Stimulated activated CD8-positive, alpha-beta memory T cell treated with anti-CD3 and anti-CD28 coated beads, Interleukin-4, amount 100 ng/mL, for 4 hours (primary cell): ENCODE measurements at regions not wholly inside any gene's neighbourhood (a gene's known extent, or its start where the extent isn't known, plus 50 kb on each side); places are given as distances from the start of the nearest gene placed in this dataset.

Source experiments
- DNase-seq, 2 donors: peaks; one replicate each; pipeline ENCODE4 v3.0.0-alpha.2; 2020; ENCODE audit warnings: low read depth in 2 of 2, low spot score in 1 of 2

DNA sequence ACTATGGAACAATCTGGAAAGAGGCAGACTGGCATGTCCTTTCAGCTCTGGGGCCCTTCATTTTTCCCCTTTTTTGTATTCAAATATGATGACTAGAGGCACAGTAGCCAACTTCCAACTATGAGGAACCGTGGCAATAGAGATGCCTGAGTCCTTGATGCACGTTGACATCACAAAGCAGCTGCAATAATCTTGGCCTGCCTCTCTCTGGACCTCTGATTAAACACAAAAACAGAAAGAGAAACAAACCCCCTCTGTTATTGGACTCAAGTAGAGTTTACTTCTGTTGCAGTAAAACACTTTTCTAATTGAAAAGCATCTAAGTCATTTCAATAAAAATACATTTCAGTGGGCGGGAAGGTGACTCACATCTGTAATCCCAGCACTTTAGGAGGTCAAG, 122.2 kb upstream of the GRAMD2B start:
- DNase-seq, result no peak

DNA sequence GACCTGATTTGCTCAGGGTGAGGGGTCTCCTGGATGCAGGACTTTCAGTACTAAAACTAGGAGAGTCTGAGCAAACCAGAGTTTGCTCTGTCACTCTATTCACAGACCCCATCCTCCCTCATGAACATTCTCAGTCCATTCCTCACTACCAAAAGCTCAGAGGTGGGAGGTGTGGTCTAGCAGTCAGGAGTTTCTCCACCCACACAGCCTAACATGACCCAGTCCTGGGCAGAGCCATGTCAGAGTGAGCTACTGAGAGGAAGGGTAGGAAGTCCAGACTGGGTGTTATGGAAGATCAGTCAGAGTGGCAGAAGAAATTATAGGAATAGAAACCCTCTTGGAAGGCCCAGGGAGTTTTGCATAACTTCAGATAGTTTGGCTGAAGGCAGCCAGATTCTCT, 113.3 kb upstream of the GRAMD2B start:
- no peak for DNase-seq

DNA sequence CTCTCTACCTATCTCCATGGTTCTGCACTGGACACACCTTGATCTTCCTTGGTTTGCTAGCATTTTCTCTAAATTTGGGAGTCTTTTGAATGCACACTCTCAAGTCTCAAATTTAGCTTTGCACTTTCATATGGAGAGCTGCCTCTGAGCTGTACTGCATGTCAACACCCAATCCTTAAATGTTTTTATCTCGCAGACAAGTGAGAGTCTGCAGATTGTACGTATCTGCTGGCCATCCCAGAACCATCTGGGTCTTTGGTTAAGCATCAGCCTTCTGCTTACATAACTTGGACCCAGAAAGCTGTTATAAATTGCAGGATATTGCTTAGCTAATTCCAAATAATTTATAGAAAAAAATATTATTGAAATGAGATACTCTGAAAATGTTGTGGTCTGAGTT, 111.4 kb upstream of the GRAMD2B start:
- no peak for DNase-seq

DNA sequence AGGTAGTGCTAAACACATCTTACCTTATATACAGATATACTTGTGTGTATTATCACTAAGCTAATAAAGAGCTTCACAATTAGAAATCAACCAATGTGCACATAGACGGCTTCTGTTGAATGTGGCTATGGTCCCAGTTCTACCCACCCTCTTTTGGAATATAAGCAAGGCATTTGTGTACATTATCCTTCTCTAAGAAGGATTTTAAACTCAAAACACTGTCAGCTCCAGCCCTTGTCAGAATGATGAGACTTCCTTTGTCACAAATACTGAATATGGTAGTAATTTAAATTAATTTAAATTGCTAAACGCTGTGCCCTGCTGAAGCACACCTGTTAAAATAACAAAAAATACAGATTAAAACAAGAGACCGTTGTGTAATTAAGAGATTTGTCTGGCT, 107.9 kb upstream of the GRAMD2B start:
- no peak for DNase-seq

DNA sequence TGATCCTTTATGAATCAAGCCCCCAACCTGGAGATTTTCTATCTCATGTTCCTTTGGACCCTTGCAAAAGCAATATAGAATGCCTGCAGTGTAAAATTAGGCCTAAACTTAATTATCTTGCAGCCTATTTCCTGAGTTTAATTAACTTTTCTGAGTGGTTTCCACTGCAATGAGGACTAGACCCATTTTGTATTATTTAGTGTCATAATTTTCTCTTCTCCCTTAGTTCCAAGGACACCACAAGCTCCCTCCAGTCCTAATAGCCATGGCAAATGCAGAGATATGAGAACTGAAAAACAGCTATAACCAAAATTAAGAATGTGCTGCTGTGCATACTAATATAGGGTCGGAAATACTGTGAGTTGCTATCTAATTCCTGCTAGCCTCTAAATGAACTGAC, 90.9 kb upstream of the GRAMD2B start:
- DNase-seq, result no peak

DNA sequence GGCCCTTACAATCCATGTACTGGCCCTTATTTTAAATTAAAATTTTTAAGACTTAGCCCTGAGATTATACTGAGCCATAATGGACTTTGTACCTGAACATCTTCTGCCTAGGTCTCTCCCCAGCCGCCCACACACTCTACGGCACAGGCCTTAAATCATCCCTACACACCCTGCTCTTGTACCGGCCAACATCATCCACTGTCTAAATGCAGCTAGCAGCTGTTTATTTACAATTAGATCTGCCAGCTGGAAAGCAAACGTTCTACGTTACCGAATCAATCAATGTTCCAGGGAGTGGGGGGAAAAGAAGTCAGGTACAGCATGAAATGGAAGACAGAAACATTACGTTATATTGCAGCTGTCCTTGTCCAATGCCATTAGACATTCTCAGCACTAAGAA, 88.4 kb upstream of the GRAMD2B start:
- DNase-seq, result no peak

DNA sequence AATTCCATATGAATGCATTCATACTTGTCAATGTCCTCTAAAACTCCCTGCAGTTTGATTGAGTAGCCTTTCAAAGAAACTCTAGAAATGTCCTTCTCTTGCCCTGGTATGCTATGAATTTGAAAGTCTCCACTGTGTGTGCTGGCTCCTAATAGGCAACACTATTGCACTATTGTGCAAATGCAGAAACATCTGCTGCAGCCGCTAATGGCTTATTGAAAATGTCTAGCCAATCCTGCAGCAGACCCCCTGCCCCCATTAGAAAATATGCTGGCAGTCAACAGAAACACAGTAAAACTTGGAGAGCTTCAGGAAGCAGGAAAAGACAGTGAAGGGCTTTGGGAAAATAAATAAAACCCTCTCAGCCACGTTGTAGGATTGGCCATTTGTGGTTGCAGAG, 87.3 kb upstream of the GRAMD2B start:
- no peak for DNase-seq

DNA sequence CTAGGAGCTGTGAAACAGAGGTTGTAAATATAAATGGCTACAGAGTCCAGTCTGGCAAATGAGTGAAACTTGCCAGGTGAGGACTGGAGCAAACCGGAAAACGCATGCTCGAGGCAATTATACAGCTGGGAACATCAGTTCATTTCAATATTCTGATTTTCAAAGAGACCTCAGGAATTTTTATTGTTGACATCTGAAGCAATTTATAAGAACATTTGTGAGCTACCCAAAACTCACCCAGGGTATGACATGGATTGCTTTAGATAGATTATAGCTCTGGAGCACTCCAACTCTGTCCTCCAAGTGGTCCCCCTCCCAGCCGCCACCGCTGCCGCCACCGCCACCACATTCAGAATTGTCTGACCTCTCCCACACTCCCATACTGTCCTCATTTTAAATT, 84.6 kb upstream of the GRAMD2B start:
- no peak for DNase-seq

DNA sequence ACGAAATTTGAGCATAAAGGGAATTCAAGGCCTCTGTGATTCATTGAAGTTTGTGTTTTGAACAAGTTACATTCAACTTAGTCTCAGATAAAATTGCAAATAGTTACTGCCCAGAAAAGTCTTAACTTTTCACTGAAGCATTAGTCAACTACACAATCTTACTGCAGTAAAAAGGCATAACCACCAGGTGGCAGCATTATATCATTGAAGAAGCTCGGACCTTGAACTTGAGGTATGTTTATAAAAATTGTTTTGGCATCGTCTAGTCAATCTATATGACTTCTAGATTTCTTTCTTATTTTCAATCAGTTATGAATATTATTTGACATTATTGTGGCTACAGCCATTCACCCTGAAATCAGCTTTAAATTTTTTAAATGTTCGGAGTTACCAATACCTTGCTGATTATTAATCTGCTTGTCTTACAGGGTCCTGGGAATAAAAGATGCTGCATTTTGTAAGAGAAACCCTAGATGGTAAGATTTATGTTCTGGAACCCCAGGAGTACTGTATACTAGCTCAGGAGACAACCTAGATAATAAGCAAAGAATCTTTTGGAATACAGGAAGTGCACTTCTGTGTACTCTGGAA, 83.9 kb upstream of the GRAMD2B start:
- peak in 1 of 2 donors; percentile 20 for DNase-seq

DNA sequence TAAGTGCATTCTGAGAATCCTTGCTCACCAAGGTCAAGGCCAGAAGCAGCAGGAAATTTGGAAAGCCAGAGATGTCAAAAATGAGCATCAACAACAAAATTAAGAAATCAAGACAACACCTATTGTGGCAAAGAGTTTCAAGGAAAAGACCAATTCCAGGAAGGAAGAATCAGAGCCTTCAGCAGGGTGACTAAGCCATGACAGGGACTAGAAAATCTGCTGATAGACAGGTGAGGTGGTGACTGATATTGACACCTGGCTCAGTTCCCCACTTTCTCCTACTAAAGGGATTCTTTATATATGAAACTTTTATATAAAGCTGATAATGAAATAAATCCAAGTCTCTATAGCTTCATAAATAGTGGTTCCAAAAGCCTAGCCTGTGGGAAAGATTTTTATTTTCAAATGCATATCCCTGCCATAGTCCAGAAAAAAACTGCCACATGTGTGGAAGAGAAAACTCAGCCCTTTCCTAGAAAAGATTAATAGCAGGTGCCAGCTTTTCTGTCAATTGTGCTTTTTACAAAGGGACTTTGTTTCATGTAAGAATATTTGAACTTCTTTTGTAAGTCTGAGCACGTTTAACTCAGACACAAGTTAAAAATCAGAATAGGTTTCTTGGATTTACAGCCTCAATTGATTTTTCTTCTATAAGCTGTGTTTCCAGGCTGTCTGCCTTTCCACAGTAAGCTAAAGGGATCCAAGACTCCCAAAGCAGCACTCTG, 81.1 kb upstream of the GRAMD2B start:
- DNase-seq, result no peak

DNA sequence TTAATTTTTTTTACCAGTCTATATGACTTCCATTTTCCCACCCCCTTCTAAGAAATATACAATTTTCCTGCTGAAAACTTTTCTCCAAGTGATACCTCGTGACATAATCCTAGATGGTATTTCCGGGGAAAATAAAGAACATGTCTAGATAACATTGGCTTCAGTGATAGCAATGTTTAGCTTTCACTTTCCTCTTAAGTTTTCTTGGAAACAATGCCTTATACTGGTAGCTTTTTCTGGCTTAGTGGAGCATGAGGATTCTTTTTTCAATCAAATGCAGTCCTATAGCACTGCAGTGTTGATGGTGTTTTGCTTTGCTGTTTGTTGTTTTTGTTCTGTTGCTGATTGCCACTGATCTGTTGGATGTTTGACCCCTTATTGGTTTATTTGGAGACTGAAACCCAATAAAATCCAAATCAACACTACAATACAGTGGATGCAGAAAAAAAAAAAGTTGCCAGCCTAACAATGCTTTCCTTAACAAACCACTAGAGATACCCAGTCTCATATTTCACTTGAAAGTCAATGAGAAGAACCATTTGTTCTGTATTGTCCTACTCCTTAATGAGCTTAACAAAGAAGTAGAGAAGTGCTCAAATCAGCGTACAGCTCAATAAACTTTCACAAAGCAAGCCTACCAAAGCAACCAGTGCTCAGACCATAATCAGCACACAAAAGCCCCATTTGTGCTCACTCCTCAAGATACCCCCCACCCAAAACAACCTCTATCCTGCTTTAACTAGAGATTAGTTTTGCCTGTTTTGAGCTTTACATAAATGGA, 74.2 kb upstream of the GRAMD2B start:
- no peak for DNase-seq

DNA sequence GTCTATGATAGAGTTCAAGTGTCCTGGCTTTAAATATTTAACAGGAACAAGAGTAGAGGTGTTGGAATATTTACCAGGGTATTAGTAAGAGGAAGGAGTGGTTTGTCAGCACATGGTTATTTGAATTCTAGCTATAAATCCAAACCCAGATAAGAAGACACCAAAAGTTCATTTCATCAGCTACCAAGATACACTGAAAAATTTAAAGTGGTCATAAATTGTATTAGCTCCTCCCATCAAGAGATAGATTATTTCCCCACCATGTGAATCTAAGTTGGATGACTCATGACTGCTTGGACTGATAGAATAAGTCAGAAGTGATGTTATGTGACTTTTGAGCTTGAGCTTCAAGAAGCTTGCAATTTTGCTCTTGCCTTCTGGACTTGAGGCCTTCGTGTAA, 72.1 kb upstream of the GRAMD2B start:
- no peak for DNase-seq

DNA sequence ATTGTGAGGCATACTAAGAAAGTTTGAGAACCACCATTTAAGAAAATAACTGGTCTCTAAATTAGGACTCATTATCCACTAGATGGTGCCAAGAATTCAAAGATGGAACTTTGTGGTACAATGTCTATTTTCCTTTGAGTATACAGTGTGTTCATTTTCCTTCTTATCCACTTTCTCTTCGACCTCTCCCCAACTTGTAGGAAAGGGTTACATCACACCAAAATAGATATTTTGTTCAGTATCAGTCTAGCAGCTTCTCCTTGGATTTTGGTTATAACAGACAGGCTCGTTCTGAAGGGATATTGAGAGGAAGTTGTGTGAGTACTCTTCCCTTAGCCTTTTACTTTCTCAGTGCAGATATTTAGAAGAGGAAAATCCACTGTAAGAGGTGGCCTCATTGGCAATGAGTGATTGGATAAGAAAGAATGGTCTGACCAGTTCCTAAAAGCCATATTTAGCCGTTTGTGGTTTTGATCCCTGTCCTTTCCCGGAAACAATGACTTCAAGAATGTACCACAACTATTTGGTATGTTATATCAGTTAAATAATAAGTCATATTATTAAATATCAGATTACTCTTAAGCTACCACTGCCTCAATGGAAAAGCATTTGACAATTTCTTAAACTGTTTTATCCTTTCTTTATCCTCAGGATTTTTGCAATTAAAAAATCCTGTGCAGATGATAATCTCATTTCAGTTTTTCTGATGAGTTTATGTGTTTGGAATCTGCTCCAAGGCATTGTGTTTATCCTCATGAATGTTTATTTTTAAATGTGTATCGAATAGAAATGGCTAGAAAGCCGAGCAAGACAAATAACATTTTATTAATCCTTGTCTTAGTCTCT, 69.0 kb upstream of the GRAMD2B start:
- no peak for DNase-seq

DNA sequence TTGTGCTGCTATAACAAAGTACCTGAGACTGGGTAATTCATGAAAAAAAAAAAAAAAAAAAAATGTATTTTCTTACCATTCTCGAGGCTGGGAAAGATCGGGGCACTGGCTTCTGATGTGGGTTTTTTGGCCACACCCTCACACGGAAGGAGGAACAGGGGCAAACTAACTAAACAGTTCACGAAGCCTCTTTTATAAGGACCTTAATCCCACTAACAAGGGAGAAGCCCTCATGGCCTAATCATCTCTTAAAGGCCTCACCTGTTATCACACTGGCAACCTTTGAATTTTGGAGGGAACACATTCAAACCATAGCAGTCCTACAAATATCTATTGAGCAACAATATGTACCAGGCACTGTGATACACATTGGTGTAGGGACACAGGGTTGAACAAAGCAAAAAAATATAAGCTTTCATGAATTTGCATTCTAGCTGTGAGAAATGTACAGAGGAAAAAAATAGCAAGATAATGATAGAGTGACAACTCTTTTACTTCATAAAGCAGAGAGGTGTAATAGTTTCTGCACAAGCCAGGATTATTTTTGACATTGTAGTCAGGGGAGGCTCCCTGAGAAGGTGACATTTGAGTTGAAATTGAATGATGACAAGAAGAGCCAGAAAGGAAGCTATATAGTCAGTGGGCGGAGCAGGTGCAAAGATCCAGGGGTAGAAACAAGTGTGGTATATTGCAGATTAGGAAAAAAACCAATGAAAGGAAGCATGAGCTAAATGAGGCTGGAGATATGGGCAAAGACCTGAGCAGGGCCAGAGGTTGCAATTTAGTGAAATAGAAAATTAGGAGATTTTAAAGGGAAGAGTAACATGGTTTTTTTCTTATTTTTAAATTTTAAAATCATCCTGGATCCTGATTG, 68.1 kb upstream of the GRAMD2B start:
- no peak for DNase-seq

DNA sequence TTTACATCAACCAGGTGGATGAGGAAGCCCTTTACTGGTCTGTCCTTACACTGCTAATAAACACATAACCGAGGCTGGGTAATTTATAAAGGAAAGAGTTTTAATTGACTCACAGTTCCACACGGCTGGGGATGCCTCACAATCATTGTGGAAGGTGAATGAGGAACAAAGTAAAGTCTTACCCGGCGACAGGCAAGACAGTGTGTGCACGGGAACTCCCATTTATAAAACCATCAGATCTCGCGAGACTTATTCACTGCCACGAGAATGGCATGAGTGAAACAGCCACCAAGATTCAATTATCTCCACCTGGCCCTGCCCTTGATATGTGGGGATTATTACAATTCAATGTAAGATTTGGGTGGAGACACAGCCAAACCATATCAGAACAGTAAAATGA, 67.3 kb upstream of the GRAMD2B start:
- DNase-seq, result no peak

DNA sequence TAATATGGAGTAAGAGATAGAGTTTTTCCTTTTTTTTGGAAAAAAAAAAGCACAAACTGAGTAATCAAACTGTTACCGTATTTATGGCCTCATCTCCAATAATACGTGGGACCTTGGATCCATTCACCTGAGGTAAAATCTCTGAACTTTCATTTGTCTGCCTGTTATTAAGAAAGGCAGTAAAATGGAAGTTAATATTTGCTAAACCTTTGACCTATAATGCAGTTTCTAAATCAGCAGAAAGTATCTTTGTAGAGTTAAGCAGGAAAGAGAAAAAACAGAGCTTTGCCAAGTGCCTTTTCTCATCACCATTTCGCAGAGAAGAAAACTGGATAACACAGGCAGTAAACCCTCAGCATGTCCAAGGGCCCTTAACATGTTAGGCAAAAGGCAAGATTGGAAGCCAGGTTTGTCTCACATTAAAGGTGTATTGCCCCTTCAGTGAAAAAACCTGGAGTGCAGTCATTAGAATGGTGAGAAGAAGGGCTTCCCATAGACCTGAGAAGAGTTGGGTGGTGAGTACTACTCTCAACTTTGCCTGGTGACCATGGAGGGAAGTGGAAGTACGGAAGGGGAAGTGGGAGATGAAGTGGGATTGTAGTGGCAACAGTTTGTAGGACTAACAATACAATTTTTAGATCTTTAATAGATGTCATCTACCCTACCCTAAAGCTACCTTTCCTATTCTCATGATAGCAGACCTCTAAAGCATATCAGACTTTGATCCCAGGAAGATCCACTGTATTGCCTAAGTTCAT, 65.4 kb upstream of the GRAMD2B start:
- no peak for DNase-seq

DNA sequence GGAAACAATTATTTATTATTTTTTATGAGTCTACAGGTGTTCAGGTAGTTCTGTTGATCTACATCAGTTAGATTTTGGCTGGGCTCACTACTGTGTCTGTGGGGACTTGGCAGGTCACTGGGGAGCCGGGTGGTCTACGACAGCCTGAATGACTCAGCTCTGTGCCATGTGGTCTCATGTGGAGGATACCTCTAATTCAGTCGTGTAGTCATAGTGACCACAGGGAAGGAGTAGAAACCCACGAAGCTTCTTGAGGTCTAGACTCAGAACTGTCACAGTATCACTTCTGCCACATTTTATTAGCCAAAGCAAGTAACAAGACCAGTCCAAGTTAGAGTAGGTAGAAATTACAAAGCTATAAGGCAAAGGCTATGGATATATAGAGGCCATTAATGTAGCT, 64.7 kb upstream of the GRAMD2B start:
- DNase-seq, result no peak

DNA sequence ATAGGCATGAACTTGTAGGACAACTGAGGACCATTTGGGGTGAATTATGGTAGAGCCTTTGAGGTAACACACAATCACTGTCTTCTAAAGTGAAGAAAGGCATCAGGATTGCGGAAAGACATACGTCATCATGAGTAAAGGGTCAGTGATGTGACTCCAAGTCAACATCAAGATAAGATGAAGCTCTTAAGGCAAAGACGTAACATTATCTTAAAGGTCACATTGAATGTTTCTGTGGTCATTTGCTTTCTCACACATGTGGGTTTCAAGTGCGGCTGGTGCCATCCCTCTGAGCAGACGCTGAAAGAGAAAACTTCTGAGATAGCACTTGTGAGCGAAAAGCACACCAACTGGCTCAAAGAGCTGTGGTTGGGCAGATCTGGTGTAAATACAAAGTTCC, 63.3 kb upstream of the GRAMD2B start:
- no peak for DNase-seq

DNA sequence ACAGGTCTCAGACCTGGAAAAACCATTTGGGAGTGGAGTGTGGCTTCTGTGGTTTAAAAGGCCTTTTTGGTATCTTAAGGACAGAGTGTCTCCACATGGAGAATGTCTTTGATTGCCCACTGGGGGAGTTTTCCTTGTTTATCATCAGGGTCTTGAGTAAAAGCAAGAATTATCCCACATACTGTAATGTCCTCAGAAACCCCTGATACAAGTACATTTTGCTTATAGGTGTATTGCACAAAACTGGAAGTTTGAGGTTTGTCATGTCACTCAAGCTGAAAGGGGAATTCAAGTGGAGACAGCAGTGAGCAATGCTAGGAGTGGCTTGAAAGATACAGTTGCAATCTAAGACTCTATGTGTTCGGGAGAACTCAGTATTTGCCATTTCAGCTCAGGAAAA, 62.7 kb upstream of the GRAMD2B start:
- no peak for DNase-seq

DNA sequence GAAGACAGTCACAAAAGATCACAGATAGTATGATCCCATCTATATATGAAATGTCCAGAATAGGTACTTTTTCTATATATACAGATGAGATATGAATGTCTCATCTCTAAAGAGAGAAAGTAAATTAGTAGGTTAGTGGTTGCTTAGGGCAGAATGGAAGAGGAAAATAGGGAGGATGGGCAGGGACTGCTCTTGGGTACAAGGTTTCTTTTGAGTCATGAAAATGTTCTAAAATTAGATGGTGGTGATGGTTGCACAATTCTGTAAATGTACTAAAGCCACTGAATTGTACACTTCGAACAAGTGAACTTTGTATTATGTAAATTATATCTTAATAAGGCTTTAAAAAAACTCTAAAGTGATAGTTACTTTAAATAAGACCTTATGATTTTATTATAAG, 59.6 kb upstream of the GRAMD2B start:
- no peak for DNase-seq
